ENCODE measurements at regions not wholly inside any gene's neighbourhood (a gene's known extent, or its start where the extent isn't known, plus 50 kb on each side); places are given as distances from the start of the nearest gene placed in this dataset.

DNA sequence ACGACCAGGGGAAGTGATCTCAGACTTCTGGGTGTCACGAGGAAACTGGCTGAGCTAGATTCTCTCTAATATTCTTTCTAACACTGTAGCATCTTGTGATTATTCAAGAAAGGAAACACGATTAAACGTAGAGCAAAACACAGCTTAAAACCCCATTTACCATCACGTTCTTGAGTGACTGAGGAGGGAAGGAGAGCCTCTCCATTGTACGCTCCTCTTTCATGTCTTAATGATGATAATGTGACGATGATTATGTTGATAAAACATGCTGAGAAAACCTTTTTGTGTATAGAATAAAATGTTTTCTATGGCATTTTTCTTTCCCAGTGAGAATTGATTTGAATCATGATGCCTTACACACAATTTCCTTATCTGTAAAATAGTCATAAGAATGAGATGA is 705.6 kb upstream of the ID2 start:
- DNase-seq (ENCODE audit: low spot score), result no peak
- intact Hi-C loops (cut with DNase I), result no loop called here

GRCh38 chr2:7977981-7978380 is 703.9 kb upstream of the ID2 start:
- no peak for DNase-seq (ENCODE audit: low spot score)
- intact Hi-C loops (cut with DNase I), result no loop called here

- no peak for DNase-seq (ENCODE audit: low spot score)
- intact Hi-C loops (cut with DNase I), result no loop called here
Measured at GRCh38 chr2:7982054-7982453, 699.8 kb upstream of the ID2 start.

GRCh38 chr2:7983451-7983850 is 698.4 kb upstream of the ID2 start:
- DNase-seq (ENCODE audit: low spot score), result no peak
- intact Hi-C loops (cut with DNase I), result no loop called here

- intact Hi-C loops (cut with DNase I), result no loop called here
- DNase-seq (ENCODE audit: low spot score), result no peak
Measured at GRCh38 chr2:7983912-7984311, 697.9 kb upstream of the ID2 start.

DNA sequence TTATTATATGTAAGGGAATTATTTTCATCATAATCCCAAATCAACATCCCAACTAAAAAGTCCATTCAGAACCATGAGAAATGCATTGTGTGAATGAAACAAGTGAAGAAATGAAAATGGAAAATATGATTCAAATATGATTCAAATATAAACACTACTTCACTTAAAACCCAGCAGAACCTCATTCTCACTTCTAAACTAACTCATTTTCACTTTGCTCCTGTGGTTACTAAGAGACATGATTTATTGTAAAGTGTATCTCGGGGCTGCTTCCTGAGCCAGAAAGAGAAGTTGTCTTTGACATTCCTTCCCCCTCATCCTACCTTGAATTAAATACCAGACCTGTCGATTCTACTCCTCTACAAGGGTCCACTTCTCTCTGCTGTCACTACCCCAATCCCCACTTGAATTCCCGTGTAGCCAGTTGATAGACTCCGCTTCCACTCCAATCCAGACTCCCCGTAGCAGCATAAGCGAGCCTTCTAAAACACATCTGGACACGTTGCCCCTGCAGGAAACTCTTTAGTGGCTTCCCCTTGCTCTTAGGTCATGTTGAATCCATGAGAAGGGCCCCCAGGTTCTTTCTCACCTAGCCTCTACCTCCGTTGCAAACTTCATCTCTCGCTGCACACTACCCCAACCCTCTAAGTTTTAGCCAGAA is 697.0 kb upstream of the ID2 start:
- intact Hi-C loops (cut with DNase I), result no loop called here
- no peak for DNase-seq (ENCODE audit: low spot score)

DNA sequence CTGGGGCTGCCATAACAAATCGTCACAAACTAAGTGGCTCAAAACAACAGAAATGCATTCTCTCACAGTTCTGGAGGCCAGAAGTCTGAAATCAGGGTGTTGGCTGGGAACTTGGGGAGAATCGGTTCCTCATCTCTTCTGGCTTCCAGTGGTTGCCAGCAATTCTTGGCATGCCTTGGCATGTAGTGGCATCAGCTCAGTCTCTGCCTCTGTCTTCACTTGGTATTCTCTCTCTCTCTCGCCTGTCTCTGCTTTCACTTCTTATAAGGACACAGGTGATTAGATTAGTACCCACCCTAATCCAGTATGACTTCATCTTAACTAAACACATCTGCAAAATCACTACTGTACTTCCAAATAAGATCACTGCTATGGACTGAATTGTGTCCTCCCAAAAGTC is 695.4 kb upstream of the ID2 start:
- intact Hi-C loops (cut with DNase I), result no loop called here
- no peak for DNase-seq (ENCODE audit: low spot score)

- intact Hi-C loops (cut with DNase I), result no loop called here
Measured at GRCh38 chr2:7987992-7988391, 693.9 kb upstream of the ID2 start.

DNA sequence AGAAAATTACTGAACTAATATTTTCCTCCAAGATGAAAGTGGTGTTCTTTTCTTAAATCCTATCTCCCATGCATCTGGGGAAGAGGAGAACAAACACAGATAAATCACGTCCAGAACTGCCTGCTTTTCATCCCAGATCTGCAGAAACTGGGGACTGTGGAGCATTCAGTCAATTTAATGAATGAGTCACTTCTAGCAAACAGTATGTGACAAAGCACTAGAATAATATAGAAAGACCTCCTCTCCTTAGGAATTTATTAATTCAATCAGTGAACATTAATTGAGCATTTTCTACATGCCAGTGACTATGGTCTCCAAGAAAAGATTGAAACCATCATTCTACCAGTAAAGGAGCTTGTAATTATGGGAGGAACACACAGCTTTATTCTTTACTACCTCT is 693.4 kb upstream of the ID2 start:
- DNase-seq (ENCODE audit: low spot score), result no peak

More at GRCh38 chr2:7987992-7988391, 693.9 kb upstream of the ID2 start:
- no peak for DNase-seq (ENCODE audit: low spot score)

DNA sequence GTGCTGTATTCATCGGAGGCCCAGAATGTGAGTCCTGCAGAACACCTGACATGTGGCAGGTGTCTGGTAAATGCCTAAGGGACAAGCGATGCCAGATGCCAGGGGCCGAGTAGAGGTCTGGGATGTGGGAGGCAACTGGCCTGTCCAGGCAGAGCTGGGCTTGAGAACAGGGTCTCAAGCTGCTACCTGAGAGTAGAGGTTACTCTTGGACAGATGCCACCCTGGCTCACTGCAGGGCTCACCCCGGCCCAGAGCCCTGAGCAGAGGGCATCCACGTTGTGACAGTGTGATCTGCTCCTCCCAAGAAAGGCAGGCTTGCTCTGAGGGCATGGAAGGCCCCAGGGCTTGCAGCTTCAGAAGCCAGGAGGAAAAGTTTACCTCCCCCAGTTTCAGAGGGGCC is 692.0 kb upstream of the ID2 start:
- intact Hi-C loops (cut with DNase I), result no loop called here

More for the DNA sequence above, 693.4 kb upstream of the ID2 start:
- intact Hi-C loops (cut with DNase I), result no loop called here

GRCh38 chr2:7992612-7993602 is 688.9 kb upstream of the ID2 start:
- intact Hi-C loops (cut with DNase I), result no loop called here
- no peak for DNase-seq (ENCODE audit: low spot score)

More for the DNA sequence above, 692.0 kb upstream of the ID2 start:
- DNase-seq (ENCODE audit: low spot score), result no peak

GRCh38 chr2:7994397-7994951 is 687.4 kb upstream of the ID2 start:
- intact Hi-C loops (cut with DNase I), result no loop called here
- DNase-seq (ENCODE audit: low spot score), result no peak

DNA sequence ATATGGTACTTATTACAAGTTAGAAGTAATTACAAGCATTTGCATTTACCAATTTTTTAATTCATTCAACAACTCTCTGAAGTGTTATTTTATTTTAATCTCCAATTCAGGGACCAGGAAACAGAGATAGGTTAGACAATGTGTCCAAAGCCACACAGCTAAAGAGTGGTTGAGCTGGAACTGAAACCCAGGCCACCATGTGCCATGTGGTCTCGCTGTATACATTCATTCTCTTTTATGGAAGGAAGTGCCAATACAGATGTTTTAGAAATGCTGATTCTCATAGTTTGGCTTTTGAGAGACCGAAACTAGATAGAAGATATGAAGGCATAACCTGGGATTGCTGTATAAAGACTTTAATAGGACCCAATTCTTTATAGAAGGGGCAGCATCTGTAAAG is 684.6 kb upstream of the ID2 start:
- no peak for DNase-seq (ENCODE audit: low spot score)
- intact Hi-C loops (cut with DNase I), result no loop called here

DNA sequence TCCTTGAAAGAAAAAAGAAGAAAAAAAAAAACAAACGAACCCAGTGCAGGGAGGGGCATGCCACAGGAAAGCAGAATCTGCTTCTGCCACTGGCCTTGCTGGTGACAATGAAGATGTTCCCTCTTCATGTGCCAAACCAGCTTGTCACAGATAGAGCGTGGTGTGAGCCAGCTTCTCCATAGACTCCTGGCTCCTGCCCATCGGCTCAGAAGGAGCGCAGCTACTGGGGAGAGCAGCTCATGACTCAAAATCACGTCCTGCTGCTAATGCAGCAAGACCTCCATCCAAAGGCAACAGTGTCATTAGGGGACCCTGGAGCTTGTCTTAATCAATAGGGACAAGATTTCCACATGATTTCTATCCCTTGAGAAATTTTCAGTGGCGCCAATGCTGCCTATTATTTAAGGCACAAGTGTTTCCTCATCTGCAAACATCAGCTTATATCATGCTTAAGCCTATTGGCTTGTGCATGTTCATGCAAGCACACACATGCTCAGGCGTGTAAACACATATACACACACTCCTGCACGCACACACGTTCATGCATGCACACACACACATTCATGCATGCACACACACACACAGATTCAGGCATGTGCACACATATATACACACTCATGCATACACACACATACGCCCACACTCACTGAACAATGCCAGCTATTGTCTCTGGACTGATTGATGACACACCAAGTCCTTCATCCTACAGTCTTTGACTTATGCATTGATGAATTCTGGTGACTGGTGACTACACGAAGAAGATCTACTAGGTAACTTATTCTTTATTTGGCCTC is 682.0 kb upstream of the ID2 start:
- intact Hi-C loops (cut with DNase I), result loop anchor here (5.0 to 10.0 kb wide), 4 partner anchors 145 to 677 kb away; no protein-coding TSS in a partner anchor
- no peak for DNase-seq (ENCODE audit: low spot score)

DNA sequence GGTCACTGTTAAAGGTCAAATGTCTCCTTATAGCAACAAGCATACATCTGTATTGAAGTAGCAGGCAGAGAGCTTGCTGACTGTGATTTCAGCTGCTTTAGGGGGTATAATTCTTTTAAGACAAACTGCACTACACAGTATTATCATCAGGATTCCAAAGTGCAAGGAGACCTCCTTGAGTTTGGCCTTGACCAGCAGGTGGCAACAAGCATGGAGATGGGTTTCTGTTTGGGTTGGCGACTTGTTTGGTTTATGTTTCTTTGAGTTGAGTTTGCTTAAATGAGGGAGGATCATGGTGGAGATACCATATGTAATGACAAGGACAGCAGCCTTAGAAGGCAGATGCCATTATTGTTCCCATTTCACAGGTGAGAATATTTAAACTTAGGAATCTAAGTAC is 681.0 kb upstream of the ID2 start:
- DNase-seq (ENCODE audit: low spot score), result no peak
- intact Hi-C loops (cut with DNase I), result loop anchor here (5.0 to 10.0 kb wide), 4 partner anchors 144 to 676 kb away; no protein-coding TSS in a partner anchor

- intact Hi-C loops (cut with DNase I), result loop anchor here (5.0 to 10.0 kb wide), 4 partner anchors 142 to 674 kb away; no protein-coding TSS in a partner anchor
Measured at GRCh38 chr2:8002765-8003393, 679.0 kb upstream of the ID2 start.

GRCh38 chr2:8003462-8004075 is 678.3 kb upstream of the ID2 start:
- DNase-seq (ENCODE audit: low spot score), result peak; percentile 86
- intact Hi-C loops (cut with DNase I), result loop anchor here (5.0 to 10.0 kb wide), 4 partner anchors 141 to 674 kb away; no protein-coding TSS in a partner anchor

More at GRCh38 chr2:8002765-8003393, 679.0 kb upstream of the ID2 start:
- DNase-seq (ENCODE audit: low spot score), result no peak

DNA sequence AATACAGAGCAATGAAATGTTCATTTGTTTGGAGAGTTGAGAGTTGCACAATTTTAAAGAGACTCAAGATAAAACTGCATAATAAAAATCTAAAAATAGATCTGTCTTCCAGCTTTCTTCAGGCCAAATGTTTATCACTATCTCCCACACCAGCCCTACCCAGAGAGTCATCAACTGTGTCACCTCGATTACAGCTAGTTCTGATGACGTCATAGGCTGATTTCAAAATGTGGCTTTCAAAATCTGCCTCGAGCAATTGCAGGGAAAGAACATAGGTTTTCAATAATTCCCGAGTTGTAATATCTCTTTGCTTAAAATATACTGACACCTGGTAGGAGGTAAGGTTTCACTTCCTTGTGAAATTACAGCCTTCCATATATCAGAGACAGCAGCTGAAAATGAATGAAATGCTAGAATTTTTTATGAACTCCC is 677.6 kb upstream of the ID2 start:
- intact Hi-C loops (cut with DNase I), result loop anchor here (5.0 to 10.0 kb wide), 4 partner anchors 141 to 673 kb away; no protein-coding TSS in a partner anchor

More for the DNA sequence above, 677.6 kb upstream of the ID2 start:
- DNase-seq (ENCODE audit: low spot score), result no peak

Measured in cardiac septum (tissue), 1 donor.